ENCODE measurements at regions not wholly inside any gene's neighbourhood (a gene's known extent, or its start where the extent isn't known, plus 50 kb on each side); places are given as distances from the start of the nearest gene placed in this dataset.
"Not testable (repeated sequence)": the region's sequence is repeated elsewhere in the genome, so short reads cannot be mapped to it uniquely, and the experiment has no call there.

DNA sequence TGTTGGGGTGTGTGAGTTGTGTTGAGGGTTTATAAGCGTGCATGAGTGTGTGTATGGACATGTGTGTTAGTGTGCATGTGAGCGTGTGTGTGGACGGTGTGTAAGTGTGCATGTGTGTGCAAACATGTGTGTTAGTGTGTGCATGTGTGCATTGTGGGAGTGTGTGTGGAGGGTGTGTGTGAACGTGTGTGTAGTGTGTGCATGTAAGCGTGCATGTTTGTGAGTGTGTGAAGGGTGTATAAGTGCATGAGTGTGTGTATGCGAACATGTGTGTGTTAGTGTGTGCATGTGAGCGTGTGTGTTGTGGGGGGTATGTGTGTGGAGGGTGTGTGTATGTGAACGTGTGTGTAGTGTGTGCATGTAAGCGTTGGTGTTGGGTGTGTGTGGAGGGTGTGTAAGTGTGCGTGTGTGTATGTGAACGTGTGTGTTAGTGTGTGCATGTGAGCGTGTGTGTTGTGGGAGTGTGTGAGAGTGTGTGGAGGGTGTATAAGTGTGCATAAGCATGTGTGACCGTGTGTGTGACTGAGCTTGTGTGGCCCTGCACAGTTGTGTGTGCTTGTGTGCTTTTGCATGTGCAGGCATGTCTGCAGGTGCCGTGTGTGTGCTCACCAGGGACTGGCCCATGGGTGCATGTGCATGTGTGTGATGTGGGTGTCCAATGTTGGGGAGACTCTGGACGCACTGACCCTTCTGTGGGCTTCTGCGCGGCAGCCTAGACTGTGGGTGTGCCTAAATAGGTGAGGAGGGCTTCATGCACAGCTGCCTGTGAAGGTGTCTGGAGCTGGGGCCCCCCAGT lies 866.2 kb downstream of the TBC1D22A start:
- DNase-seq (ENCODE audit: low read depth) = no peak

GRCh38 chr22:47627556-47628253 lies 865.3 kb downstream of the TBC1D22A start:
- no peak for DNase-seq (ENCODE audit: low read depth)

GRCh38 chr22:47626428-47627390 lies 864.3 kb downstream of the TBC1D22A start:
- DNase-seq (ENCODE audit: low read depth) = no peak

- no peak for DNase-seq (ENCODE audit: low read depth)
Observed at GRCh38 chr22:47625531-47626427, 863.3 kb downstream of the TBC1D22A start.

DNA sequence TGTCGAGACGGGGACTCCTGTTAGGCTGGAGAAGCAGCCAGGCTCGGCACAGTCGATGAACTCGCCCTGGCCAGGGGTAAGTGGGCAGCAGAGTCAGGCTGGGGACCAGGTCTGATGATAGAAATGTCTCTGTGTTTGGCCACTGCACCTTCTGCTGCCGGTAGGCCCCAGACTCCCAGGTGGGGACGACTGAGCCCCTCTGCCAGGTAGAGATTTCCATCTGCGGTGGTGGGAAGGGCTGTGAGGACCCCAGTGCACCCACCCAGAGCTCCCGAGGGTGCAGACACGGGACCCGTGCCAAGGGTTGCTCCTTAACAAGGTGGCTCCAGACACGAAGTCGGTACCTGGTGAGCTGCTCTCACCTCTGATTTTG lies 862.5 kb downstream of the TBC1D22A start:
- no peak for DNase-seq (ENCODE audit: low read depth)

DNA sequence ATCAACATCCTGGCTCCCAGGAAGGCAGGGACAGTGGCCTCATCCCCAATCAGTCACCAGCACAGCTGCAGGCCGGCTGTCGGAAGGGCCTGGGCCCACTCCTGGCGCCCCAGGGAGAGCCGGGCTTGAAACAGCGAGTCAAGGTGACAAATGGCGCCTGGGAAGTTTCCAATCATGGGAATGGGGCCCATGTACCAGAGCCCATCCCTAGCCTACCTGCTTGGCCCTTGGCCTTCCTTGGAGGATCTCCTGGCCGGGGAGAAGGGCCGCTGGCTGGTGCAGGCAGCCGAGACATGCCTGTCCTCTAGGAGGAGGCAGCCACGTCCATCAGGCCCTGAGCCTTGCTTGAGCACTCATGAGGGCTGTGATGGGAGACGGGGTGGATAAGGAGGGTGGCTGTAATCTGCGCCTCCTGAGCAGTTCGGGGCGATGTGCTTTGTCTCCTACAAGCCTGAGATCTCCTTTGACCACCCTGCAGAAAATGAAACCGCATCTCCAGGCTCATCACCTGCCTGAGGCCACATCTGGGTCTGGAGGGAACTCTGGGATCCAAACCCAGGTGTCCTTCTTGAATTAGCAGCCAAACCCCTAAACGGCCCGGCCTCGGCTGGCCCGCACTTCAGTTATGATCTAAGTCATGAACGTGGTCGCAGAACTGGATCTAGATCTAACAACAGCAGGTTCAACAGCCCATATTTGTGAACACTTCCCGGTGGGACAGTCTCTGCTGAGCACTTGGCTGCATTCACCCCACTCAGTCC lies 862.0 kb downstream of the TBC1D22A start:
- DNase-seq (ENCODE audit: low read depth) = no peak

DNA sequence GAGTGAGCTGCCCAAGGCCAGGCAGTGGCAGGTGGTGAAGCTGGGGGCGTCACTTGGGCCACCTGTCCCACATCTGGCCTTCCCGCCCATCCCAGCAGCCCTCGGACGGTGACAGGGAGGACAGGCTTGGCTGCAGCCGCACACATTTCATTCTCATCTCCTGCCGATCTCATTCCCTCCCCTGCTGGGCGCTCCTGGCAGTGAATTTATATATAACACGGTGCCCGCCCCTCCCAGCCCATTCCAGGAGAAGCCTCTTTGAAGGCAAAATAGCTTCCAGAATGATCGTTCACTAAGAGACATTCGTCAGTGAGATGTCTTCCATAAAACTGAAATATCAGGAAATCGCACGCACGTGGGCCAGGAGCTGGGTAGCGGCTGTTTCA lies 861.3 kb downstream of the TBC1D22A start:
- DNase-seq (ENCODE audit: low read depth) = no peak

DNA sequence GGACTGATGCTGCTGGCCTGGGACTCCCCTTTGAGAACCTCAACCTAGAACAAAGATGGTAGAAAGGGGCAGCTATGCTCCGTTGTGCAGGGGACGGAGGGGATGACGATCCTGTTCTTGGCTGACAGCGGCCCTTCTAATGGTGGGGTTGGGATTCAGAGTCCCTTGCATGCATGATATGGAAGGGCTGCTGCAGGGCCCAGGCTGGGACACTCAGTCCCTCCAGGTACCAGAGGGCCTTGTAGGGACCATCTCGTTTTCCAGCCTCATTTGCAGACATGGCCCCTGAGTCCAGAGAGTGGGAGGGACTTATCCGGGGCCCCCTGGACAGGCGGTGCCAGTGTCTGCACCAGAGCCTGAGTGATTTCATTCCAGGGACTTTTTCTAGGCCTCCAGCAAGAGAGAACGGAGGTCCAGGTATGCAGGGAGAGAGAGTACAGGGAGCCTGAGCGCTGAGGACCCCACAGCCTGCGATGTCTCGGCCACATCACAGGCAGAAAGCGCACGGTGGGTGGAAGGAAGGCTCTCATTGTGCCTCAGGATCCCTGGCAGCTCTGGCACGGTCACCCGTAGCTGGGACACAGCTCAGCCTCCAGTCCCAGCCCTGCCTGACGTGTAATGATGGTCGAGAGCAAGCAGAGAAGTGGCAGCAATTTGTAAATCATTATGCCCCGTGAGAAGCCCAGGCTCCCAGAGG lies 860.8 kb downstream of the TBC1D22A start:
- no peak for DNase-seq (ENCODE audit: low read depth)

DNA sequence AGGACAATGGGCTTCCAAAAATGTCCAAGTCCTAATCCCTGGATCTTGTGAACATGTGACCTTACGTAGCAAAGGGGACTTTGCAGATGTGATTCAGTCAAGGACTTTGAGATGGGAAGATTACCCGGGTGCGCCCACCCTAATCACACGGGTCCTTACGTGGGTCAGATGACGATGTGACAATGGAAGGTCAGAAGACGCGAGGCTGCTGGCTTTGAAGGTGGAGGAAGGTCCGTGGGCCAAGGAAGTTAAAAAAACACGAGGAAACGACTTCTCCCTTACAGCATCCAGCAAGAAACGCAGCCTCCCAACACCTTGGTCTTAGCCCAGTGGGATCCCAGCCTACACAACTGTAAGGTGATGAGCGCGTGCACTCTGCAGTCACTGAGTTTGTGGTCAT lies 860.1 kb downstream of the TBC1D22A start:
- DNase-seq (ENCODE audit: low read depth) = no peak

- DNase-seq (ENCODE audit: low read depth) = no peak
Observed at GRCh38 chr22:47621253-47621652, 858.8 kb downstream of the TBC1D22A start.

- DNase-seq (ENCODE audit: low read depth) = no peak
Observed at GRCh38 chr22:47620391-47620790, 857.9 kb downstream of the TBC1D22A start.

DNA sequence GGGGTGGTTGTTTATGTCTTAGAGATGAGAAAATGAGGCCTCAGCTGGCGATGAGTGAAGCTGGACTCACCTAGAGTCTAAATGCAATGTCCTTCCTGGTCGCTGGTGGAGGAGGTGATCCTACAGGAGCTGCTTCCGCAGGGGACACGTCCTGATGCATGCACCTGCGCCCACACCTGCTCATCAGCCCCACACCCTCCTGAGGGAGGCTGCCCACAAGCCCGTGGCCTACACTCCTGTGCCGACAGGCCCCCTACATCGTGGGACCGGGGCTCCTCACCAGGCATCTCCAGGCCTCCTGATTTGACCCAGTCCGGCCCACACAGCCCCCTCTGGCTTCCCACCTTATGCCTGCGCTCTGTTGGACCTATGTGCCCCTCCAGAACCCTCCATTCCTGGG lies 857.2 kb downstream of the TBC1D22A start:
- no peak for DNase-seq (ENCODE audit: low read depth)

DNA sequence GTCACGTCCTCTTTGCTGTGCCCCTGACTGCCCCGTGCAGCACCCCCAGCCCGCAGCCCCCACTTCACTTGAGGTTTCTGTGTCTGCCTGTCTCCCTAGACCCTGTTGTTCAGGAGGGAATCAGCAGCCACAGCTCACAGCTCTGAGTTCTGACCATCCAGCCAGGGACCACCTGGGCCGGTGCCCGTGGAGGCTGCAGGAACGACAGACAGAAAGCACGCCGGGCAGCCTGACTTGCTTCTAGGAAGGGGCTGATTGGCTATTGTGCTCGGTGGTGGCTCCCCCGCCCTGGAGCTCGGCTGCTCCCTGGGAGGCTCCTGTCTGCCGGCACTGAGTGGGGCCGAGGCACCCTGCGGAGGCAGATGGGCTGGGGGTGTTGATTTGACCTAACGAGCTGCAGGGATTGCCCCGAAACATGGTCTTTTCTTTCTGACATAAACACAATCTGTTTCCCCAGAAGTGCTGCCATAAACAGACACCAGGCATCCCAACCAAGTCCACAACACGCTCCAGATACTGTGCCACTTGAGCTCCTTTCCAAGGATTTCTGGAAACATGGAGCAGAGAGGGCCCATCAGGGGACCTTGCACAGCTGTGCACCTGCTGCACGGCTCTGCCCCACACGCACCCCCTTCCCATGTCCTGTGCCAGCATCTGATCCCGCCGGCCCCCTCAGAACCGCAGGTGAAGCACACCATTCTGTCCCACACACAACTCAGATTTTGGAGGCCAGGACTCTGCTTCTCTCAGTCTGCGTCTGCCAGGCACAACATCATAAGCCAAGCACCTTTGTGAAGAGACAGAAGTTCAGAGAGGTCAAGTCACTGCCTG lies 855.9 kb downstream of the TBC1D22A start:
- no peak for DNase-seq (ENCODE audit: low read depth)

GRCh38 chr22:47617186-47617585 lies 854.7 kb downstream of the TBC1D22A start:
- no peak for DNase-seq (ENCODE audit: low read depth)

DNA sequence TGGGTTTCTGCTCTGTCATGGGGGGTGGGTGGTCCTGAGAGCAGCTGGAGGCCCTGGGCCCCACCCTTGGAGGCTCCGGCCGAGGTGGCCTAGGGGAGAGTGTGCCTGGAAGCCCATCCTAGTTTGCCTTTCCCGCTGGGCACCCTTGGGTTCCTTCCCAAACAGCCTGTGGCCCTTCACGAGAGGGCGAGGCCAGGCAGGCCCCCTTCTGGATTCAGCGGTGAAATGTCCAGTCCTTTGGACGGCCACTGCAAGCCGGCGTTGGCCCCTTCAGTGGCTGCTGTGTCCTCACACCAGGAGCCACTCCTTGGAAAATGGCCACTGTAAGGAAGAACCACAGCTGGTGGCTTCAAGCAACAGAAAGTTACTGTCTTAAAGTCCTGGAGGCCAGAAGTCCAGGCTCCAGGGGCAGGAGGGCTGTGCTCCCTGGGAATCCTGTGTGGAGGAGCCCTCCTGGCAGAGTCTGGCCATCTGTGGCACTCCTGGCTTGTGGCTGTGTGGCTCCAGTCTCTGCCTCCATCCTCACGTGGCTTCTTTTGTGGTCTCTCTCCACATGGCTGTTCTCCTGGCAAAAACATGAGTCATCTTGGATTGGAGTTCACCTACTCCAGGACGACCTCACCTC lies 854.1 kb downstream of the TBC1D22A start:
- DNase-seq (ENCODE audit: low read depth) = no peak

DNA sequence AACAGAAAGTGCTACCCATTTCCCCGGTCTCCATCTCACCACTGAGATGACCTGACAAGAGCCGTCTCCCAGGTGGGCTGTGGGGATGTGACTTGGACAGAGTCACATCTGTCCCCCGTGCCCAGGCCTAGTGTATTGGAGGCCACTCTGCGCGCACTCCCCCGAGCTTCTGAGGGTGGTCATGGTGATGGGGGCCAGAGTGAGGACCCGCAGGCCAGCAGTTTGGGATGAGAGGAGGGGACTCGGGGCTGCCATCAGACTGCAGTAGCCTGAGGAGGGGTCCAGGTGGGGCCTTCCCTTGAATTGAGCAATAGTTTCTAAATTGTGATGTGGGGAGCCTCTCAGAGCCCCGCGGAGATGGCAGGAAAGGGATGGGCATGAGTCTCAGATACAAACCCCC lies 852.6 kb downstream of the TBC1D22A start:
- DNase-seq (ENCODE audit: low read depth) = no peak

GRCh38 chr22:47613606-47614350 lies 851.3 kb downstream of the TBC1D22A start:
- DNase-seq (ENCODE audit: low read depth) = no peak

DNA sequence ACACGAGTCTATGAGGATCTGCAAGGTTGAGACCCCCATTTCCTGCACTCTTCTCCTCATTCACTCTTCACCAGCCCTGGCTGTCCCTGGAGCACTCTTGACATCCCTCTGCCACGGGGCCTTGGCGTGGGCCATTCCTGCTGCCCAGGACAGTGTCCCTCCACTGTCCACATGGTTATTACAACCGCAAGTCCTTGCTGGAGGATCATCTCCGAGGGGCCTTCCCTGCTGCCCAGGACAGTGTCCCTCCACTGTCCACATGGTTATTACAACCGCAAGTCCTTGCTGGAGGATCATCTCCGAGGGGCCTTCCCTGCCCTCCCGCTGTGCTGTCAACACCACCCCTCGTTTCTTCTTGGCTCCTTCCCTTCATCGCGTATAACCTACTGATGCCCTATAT lies 850.7 kb downstream of the TBC1D22A start:
- DNase-seq (ENCODE audit: low read depth) = not testable (repeated sequence)
